ENCODE measurements at regions not wholly inside any gene's neighbourhood (a gene's known extent, or its start where the extent isn't known, plus 50 kb on each side); places are given as distances from the start of the nearest gene placed in this dataset.

DNA sequence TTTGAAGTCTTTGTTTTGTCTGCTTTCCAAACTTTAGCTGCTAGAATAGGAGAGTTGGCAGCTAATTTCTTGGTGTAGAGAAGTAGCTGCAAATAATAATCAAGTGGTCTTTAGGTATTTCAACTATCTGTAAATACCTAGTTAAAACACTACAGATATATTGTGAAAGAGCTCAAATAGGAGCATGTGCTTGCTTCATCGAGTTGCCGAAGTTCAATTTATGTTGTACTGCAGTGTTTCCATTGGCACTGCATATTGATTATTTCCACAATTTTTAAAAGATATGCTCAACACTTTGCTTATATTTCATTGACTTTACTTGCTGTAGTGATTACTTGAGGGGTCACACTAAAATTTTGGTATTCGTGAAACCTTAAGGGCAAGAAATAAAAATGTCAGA, 131.6 kb upstream of the BMP4 start (continued):
- TF ChIP-seq POLR2AphosphoS5 (IDR thresholded peaks at IDR 0.05; ENCODE audit: low read depth, low read length) (no peak), RBBP5 (IDR thresholded peaks at IDR 0.05; ENCODE audit: borderline replicate concordance, low read depth, low read length) (no peak), SRF (IDR thresholded peaks at IDR 0.05; ENCODE audit: low read depth, low read length) (no peak), BACH1 (IDR thresholded peaks at IDR 0.05; ENCODE audit: low read length) (no peak), HDAC2 (IDR thresholded peaks at IDR 0.05; ENCODE audit: borderline replicate concordance in 1 of 2, low read depth in 2 of 2, low read length in 2 of 2) (no peak), SP2 (IDR thresholded peaks at IDR 0.05; ENCODE audit: low read length) (no peak)
